ENCODE measurements at regions not wholly inside any gene's neighbourhood (a gene's known extent, or its start where the extent isn't known, plus 50 kb on each side); places are given as distances from the start of the nearest gene placed in this dataset.

DNA sequence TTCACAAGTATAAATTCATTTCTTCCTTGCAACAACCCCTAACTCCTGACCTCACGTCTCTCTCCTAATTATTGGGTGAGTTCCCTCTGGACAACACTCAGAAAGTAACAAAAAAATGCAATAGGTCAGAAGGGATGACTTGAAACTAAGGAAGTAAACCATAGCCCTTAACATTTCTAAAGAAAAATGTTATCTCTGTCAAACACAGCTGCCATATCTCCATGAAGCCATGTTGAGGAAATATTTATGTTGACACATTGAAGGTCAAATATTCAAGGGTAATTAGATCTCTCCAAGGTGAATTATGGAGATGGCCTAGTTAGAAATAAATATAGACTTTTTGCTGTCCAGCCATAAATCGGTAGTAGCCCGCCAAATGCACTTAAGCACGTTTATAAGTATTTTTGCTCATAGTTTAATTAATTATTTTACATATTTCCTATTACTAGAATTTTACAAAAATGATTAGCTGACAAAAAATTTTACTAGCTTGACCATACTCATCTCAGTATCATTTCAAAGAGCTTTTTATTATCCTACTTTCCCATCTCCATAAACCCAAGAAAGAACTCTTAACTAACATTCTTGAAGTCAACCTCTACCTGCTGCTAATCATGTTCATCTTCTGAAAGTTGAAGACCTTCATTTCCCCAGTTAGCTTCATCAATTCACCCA is 160.1 kb upstream of the PKN2 start:
- Mint-ChIP-seq H3K36me3 (ENCODE audit: insufficient read depth, unreplicated experiment) (no peaks in the 10 kb centered on the region), H3K4me3 (ENCODE audit: low read depth, unreplicated experiment) (no peak overlapping the region)
- no TSS peak for BruUV-seq (replicated peaks)

DNA sequence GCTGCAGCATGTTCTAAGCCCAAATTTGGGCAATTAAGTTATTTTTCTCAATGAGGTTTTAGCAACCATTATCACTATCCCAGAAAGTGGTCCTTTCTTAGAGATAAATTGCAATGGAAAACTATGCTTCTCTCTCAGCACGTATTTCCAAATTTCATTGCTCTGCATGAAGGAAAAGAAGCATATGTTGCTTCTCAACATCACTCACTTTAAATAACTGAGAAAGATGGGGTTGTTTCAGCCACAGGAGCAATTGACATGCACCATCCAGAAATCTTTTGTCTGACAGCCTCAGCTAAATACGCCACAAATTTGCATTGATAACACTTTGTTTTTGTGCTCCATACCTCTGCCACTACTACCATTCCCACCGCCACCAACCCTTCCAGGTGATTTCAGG is 157.6 kb upstream of the PKN2 start:
- Mint-ChIP-seq H3K9me3 (ENCODE audit: low read depth, unreplicated experiment) (no peaks in the 10 kb centered on the region), H3K27ac (ENCODE audit: unreplicated experiment) (no peak overlapping the region), H3K4me1 (ENCODE audit: low read depth, unreplicated experiment) (no peaks in the 10 kb centered on the region), H3K27me3 (ENCODE audit: unreplicated experiment) (no peaks in the 10 kb centered on the region), H3K4me3 (ENCODE audit: low read depth, unreplicated experiment) (no peak overlapping the region), H3K36me3 (ENCODE audit: insufficient read depth, unreplicated experiment) (no peaks in the 10 kb centered on the region)
- CTCF ChIA-PET: no interaction called here
- DNase-seq: no peak
- TF ChIP-seq, protein P1, sequence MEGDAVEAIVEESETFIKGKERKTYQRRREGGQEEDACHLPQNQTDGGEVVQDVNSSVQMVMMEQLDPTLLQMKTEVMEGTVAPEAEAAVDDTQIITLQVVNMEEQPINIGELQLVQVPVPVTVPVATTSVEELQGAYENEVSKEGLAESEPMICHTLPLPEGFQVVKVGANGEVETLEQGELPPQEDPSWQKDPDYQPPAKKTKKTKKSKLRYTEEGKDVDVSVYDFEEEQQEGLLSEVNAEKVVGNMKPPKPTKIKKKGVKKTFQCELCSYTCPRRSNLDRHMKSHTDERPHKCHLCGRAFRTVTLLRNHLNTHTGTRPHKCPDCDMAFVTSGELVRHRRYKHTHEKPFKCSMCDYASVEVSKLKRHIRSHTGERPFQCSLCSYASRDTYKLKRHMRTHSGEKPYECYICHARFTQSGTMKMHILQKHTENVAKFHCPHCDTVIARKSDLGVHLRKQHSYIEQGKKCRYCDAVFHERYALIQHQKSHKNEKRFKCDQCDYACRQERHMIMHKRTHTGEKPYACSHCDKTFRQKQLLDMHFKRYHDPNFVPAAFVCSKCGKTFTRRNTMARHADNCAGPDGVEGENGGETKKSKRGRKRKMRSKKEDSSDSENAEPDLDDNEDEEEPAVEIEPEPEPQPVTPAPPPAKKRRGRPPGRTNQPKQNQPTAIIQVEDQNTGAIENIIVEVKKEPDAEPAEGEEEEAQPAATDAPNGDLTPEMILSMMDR (IDR thresholded peaks at IDR 0.05; ENCODE audit: unreplicated experiment): no peak
- no TSS peak for BruUV-seq (replicated peaks)
- intact Hi-C loops (cut with micrococcal nuclease; ENCODE audit: unreplicated experiment): no loop called here

More for the DNA sequence above, 160.1 kb upstream of the PKN2 start:
- no peaks in the 10 kb centered on the region for H3K27me3 Mint-ChIP-seq (ENCODE audit: unreplicated experiment)
- no peaks in the 10 kb centered on the region for H3K9me3 Mint-ChIP-seq (ENCODE audit: low read depth, unreplicated experiment)
- CTCF ChIA-PET: interaction anchor here (0.5 kb wide), 1 partner anchor 210 kb away, joined by 4 read pairs; no protein-coding TSS in a partner anchor
- H3K4me1 Mint-ChIP-seq (ENCODE audit: low read depth, unreplicated experiment): no peaks in the 10 kb centered on the region
- no peak for DNase-seq
- intact Hi-C loops (cut with micrococcal nuclease; ENCODE audit: unreplicated experiment): no loop called here
- TF ChIP-seq, protein P1 (IDR thresholded peaks at IDR 0.05; ENCODE audit: unreplicated experiment): no peak
- no peak overlapping the region for H3K27ac Mint-ChIP-seq (ENCODE audit: unreplicated experiment)

DNA sequence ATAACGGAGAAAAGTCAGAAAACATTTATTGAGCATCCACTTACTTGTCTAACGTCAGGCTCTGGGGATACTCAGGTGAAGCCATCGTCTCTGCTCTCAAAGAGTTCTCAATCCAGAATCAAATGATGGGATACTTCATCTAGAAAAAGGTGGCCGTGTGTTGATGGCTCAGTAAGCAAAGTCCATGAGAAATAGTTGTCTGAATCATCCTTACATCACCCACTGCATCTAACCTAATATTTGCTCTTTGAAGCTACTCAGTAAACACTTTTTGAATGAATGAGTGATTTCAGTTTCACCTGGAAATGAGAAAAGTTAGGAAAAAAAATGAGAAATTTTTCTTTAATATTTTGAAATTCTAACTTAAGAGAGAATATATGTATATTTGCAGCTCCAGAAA is 155.3 kb upstream of the PKN2 start:
- TF ChIP-seq, protein P1 (IDR thresholded peaks at IDR 0.05; ENCODE audit: unreplicated experiment): no peak
- H3K9me3 Mint-ChIP-seq (ENCODE audit: low read depth, unreplicated experiment): no peaks in the 10 kb centered on the region
- CTCF ChIA-PET: no interaction called here
- H3K36me3 Mint-ChIP-seq (ENCODE audit: insufficient read depth, unreplicated experiment): no peaks in the 10 kb centered on the region
- H3K4me3 Mint-ChIP-seq (ENCODE audit: low read depth, unreplicated experiment): no peak overlapping the region
- no peaks in the 10 kb centered on the region for H3K27me3 Mint-ChIP-seq (ENCODE audit: unreplicated experiment)
- no peak overlapping the region for H3K27ac Mint-ChIP-seq (ENCODE audit: unreplicated experiment)
- intact Hi-C loops (cut with micrococcal nuclease; ENCODE audit: unreplicated experiment): loop anchor here (2.0 kb wide), 1 partner anchor 30 kb away; no protein-coding TSS in a partner anchor
- BruUV-seq (replicated peaks): no TSS peak
- no peaks in the 10 kb centered on the region for H3K4me1 Mint-ChIP-seq (ENCODE audit: low read depth, unreplicated experiment)
- no peak for DNase-seq

DNA sequence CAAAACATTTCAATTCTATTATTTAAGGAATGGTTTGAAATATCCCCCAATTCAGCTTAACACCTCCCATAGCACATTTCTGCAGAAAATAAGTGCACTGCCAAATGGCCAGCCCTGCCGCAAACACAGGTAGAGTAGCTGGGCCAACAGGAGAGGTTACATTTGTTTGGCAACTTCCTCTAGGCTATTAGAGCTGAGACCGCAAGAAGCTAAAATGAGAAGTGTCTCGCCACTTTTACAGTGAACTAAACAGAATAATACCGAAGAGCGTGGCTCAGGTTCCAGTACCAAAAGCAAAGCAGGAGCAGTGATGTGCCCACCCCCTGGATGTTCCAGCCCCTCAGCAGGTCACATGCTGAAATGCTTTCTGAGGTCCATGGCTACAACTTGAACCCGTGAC is 154.5 kb upstream of the PKN2 start:
- H3K27me3 Mint-ChIP-seq (ENCODE audit: unreplicated experiment): no peaks in the 10 kb centered on the region
- CTCF ChIA-PET: no interaction called here
- DNase-seq: no peak
- H3K4me1 Mint-ChIP-seq (ENCODE audit: low read depth, unreplicated experiment): no peaks in the 10 kb centered on the region
- BruUV-seq (replicated peaks): no TSS peak
- TF ChIP-seq, protein P1 (IDR thresholded peaks at IDR 0.05; ENCODE audit: unreplicated experiment): no peak
- H3K36me3 Mint-ChIP-seq (ENCODE audit: insufficient read depth, unreplicated experiment): no peaks in the 10 kb centered on the region
- no peaks in the 10 kb centered on the region for H3K9me3 Mint-ChIP-seq (ENCODE audit: low read depth, unreplicated experiment)
- no peak overlapping the region for H3K4me3 Mint-ChIP-seq (ENCODE audit: low read depth, unreplicated experiment)
- intact Hi-C loops (cut with micrococcal nuclease; ENCODE audit: unreplicated experiment): loop anchor here (2.0 kb wide), 1 partner anchor 31 kb away; no protein-coding TSS in a partner anchor
- no peak overlapping the region for H3K27ac Mint-ChIP-seq (ENCODE audit: unreplicated experiment)
